ENCODE measurements at regions not wholly inside any gene's neighbourhood (a gene's known extent, or its start where the extent isn't known, plus 50 kb on each side); places are given as distances from the start of the nearest gene placed in this dataset.

DNA sequence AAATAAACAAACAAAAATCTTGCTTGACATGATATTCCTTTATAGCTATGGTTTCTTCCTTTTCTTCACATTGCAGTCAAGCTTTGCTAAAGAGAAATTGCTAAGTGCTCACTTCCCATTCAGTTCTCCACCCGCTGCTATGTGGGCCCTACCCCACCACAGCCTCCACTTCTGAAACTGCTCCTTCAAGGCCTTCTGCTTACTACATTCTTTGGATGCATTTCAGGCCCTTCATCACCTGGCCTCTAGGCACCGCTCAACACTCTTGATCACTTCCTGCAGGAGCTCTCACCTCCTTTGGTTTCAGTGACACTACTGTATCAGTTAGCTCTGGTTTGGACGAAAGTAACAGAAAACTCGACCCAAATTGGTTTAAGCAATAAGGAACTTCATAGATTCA is 72.4 kb downstream of the KLF5 start:
- Histone ChIP-seq H3K9ac (ENCODE audit: low read length) (no peak overlapping the region), H3K27ac (ENCODE audit: low read depth, low read length) (no peak overlapping the region), H3K9me3 (ENCODE audit: control insufficient read depth in 1 of 2, insufficient read depth in 1 of 2, low read depth in 1 of 2, low read length in 2 of 2) (no peaks in the 10 kb centered on the region), H3K9me2 (ENCODE audit: insufficient read depth) (no peaks in the 10 kb centered on the region), H3K4me1 (ENCODE audit: control insufficient read depth in 1 of 2, insufficient read depth in 2 of 2, low read length in 2 of 2) (no peaks in the 10 kb centered on the region), H4K20me1 (ENCODE audit: insufficient read depth) (no peaks in the 10 kb centered on the region), H3K36me3 (ENCODE audit: control insufficient read depth in 1 of 2, insufficient read depth in 2 of 2, low read length in 2 of 2) (no peaks in the 10 kb centered on the region), H3K4me2 (ENCODE audit: low read length) (no peak overlapping the region), H2AFZ (ENCODE audit: low read depth, low read length, poor library complexity, severe bottlenecking) (no peak overlapping the region), H3K79me2 (ENCODE audit: insufficient read depth, low read length) (no peaks in the 10 kb centered on the region), H3K4me3 (replicated peaks in 1 of 2; ENCODE audit: low read depth in 1 of 2, low read length in 2 of 2) (no peak overlapping the region), H3K27me3 (ENCODE audit: insufficient read depth, low read length) (no peaks in the 10 kb centered on the region)
- no TSS peak for BruUV-seq (replicated peaks)
- RAD21 ChIA-PET (ENCODE audit: low non-redundant PET in 1 of 2, low total read pairs in 2 of 2, uncharacterized antibody in 2 of 2, unreplicated experiment in 2 of 2): no interaction called here
- no peak for ATAC-seq
- DNase-seq (ENCODE audit: low read depth, low spot score): no peak
- intact Hi-C loops (cut with micrococcal nuclease): no loop called here
- CTCF ChIA-PET: no interaction called here
- POLR2A ChIA-PET: no interaction called here
- TF ChIP-seq, protein P1, sequence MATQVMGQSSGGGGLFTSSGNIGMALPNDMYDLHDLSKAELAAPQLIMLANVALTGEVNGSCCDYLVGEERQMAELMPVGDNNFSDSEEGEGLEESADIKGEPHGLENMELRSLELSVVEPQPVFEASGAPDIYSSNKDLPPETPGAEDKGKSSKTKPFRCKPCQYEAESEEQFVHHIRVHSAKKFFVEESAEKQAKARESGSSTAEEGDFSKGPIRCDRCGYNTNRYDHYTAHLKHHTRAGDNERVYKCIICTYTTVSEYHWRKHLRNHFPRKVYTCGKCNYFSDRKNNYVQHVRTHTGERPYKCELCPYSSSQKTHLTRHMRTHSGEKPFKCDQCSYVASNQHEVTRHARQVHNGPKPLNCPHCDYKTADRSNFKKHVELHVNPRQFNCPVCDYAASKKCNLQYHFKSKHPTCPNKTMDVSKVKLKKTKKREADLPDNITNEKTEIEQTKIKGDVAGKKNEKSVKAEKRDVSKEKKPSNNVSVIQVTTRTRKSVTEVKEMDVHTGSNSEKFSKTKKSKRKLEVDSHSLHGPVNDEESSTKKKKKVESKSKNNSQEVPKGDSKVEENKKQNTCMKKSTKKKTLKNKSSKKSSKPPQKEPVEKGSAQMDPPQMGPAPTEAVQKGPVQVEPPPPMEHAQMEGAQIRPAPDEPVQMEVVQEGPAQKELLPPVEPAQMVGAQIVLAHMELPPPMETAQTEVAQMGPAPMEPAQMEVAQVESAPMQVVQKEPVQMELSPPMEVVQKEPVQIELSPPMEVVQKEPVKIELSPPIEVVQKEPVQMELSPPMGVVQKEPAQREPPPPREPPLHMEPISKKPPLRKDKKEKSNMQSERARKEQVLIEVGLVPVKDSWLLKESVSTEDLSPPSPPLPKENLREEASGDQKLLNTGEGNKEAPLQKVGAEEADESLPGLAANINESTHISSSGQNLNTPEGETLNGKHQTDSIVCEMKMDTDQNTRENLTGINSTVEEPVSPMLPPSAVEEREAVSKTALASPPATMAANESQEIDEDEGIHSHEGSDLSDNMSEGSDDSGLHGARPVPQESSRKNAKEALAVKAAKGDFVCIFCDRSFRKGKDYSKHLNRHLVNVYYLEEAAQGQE (IDR thresholded peaks at IDR 0.05; ENCODE audit: low read depth): no peak
- TF ChIP-seq ELF1 (IDR thresholded peaks at IDR 0.05; ENCODE audit: borderline replicate concordance, low read depth) (no peak), EZH2 (IDR thresholded peaks at IDR 0.05) (no peak), YY1 (IDR thresholded peaks at IDR 0.05; ENCODE audit: extremely low read depth, insufficient replicate concordance, low read depth, low read length) (no peak), RAD21 (IDR thresholded peaks at IDR 0.05; ENCODE audit: low read depth) (no peak), ZFX (IDR thresholded peaks at IDR 0.05) (no peak), CBX3 (IDR thresholded peaks at IDR 0.05; ENCODE audit: low read depth) (no peak), POLR2A (IDR thresholded peaks at IDR 0.05; ENCODE audit: borderline replicate concordance, extremely low read depth, insufficient read depth, insufficient read length) (no peak), CEBPB (IDR thresholded peaks at IDR 0.05; ENCODE audit: low read depth) (no peak), EZH2phosphoT487 (IDR thresholded peaks at IDR 0.05; ENCODE audit: borderline replicate concordance) (no peak), ZNF274 (IDR thresholded peaks at IDR 0.05; ENCODE audit: low read depth, low read length) (no peak)
- TF ChIP-seq, protein P2, sequence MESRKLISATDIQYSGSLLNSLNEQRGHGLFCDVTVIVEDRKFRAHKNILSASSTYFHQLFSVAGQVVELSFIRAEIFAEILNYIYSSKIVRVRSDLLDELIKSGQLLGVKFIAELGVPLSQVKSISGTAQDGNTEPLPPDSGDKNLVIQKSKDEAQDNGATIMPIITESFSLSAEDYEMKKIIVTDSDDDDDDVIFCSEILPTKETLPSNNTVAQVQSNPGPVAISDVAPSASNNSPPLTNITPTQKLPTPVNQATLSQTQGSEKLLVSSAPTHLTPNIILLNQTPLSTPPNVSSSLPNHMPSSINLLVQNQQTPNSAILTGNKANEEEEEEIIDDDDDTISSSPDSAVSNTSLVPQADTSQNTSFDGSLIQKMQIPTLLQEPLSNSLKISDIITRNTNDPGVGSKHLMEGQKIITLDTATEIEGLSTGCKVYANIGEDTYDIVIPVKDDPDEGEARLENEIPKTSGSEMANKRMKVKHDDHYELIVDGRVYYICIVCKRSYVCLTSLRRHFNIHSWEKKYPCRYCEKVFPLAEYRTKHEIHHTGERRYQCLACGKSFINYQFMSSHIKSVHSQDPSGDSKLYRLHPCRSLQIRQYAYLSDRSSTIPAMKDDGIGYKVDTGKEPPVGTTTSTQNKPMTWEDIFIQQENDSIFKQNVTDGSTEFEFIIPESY (IDR thresholded peaks at IDR 0.05; ENCODE audit: extremely low read depth, insufficient replicate concordance, low read length): no peak
- TF ChIP-seq, protein P3, sequence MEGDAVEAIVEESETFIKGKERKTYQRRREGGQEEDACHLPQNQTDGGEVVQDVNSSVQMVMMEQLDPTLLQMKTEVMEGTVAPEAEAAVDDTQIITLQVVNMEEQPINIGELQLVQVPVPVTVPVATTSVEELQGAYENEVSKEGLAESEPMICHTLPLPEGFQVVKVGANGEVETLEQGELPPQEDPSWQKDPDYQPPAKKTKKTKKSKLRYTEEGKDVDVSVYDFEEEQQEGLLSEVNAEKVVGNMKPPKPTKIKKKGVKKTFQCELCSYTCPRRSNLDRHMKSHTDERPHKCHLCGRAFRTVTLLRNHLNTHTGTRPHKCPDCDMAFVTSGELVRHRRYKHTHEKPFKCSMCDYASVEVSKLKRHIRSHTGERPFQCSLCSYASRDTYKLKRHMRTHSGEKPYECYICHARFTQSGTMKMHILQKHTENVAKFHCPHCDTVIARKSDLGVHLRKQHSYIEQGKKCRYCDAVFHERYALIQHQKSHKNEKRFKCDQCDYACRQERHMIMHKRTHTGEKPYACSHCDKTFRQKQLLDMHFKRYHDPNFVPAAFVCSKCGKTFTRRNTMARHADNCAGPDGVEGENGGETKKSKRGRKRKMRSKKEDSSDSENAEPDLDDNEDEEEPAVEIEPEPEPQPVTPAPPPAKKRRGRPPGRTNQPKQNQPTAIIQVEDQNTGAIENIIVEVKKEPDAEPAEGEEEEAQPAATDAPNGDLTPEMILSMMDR (IDR thresholded peaks at IDR 0.05 in 2 of 3, conservative IDR thresholded peaks at IDR 0.05 in 1 of 3; ENCODE audit: borderline replicate concordance in 1 of 3, insufficient read depth in 1 of 3, low read depth in 2 of 3, low read length in 2 of 3): no peak; a peak in 1 of 6 replicates
- TF ChIP-seq, protein P4, sequence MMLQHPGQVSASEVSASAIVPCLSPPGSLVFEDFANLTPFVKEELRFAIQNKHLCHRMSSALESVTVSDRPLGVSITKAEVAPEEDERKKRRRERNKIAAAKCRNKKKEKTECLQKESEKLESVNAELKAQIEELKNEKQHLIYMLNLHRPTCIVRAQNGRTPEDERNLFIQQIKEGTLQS (IDR thresholded peaks at IDR 0.05): no peak

Measured in HCT116 (cell line).